Kasumi-1 (cell line): ENCODE measurements at regions not wholly inside any gene's neighbourhood (a gene's known extent, or its start where the extent isn't known, plus 50 kb on each side); places are given as distances from the start of the nearest gene placed in this dataset.
"Not testable (repeated sequence)": the region's sequence is repeated elsewhere in the genome, so short reads cannot be mapped to it uniquely, and the experiment has no call there.

Experiments
- DNase-seq, 2 experiments: peaks; one replicate each; lab custom pipeline; 2025; lab: John Stamatoyannopoulos, UW

DNA sequence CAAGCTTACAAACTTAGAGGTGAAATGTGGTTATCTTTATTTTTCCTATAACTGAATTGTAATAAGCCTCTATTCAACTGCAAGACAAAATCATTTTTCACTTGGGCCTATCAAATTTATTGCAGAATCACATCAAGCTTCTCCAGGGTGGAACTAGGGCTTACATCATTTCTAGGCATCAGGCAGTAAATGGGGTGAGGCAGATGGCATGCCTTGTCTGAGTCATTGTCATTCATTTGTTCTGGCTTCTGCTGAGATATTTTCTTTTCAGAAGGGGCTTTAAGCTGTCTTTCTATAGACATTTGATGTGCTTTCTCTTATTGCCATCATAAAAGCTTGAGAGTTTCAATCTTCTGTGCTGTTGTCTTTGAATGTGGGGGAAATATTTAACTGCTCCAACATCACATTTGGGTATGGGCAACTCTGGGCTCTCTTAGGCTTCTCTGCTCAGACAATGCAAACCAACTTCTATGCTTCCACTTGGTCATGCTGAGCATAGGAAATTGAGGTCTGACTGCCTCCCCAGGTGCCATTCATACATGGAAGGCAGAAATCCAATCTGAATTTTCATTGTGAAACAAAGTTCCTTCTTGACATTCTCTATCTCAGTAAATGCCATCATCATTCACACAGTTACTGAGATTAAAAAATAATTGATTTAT lies 225.8 kb upstream of the GIMD1 start:
- no peak for DNase-seq

- no peak for DNase-seq
Measured at GRCh38 chr4:106588891-106589290, 220.3 kb upstream of the GIMD1 start.

DNA sequence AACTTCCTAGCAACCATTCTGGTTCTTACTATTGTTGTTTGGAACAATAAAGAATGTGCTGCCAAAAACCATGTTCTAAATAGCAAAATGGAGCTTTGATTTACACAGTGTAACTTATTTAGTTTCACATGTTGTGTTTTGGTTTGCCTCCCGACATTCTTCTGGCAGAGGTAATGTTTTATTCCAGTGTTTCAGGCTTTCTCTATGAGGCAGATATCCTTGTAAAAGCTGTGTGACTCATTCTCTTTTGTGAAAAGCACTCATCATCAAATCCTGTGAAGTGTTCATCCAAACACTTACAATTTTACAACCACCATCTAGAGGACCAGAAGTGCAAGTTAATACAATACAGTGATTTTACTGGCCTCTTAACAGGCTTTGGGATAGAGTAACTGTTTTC lies 219.0 kb upstream of the GIMD1 start:
- no peak for DNase-seq

DNA sequence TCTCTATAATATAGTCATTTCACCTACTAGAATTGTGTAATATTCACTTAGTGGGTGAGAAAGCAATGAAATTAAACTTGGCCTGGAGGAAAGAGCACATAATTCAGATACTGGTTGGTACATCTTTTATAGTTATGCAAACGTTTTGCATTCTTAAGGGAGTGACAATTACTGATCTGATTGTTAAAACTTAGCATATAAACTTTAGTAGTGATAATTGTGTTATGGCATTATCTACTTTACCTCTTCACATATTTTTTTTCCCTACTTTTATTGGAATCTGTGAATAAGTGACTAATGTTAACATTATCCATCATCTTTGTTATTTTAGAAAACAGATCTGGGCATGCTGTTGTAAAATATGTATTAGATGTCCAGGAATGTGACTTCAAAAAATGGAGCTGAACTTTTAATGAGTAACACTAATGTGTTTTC lies 217.4 kb upstream of the GIMD1 start:
- no peak for DNase-seq

DNA sequence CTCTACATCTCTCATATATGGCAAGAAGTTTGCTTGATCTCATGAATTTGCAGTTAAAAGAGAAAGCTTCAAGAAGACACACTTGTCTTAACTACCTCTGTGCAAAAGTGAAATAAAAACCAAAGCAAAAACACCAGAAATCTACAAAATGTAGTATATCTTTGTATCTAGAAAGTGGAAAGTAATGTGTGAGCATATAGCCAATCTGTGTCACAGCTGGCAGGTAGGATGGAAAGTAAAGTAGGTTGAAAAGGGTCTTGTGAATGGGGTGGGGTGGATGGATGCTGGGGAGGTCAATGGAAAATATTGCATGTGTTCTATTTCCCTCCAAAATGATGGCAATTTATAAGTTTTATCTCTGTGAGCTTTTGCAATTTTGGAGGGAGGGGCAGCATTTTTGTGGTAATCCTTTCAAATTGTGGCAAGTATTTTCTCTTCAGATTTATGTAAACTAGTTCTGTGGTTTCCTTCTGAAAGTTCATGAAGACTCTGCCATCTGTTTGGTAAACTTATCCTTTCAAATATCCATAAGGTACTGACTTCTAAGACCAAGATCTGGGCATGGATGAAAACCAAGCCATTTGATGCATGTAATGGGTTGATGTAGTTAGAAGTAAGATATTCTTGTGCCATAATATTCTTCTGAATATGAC lies 215.9 kb upstream of the GIMD1 start:
- no peak for DNase-seq

- DNase-seq: peak; percentile 1 to 8
Measured at GRCh38 chr4:106583567-106583966, 215.0 kb upstream of the GIMD1 start.

- no peak for DNase-seq
Measured at GRCh38 chr4:106583108-106583507, 214.5 kb upstream of the GIMD1 start.

- DNase-seq: no peak
Measured at GRCh38 chr4:106582103-106582502, 213.5 kb upstream of the GIMD1 start.

DNA sequence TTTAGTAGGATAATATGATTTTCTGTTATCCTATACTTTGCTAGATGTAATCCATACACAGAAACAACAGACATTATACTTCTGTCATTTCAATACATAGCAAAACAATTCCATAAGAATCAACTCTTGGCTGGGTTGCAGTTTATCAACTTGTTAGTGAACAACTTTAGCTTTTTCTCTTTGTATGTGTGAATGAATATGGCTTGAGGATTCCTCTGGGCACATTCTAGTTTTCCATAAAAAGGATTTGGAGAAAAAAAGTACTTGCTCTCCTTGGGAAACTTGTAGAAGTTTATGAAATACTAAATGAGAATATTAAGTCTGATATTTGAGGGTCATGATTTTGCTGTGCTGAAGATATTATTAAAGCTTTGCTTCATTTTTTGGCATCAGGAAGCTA lies 210.7 kb upstream of the GIMD1 start:
- DNase-seq: no peak

- DNase-seq: no peak
Measured at GRCh38 chr4:106569146-106570031, 200.8 kb upstream of the GIMD1 start.

GRCh38 chr4:106565727-106566126 lies 197.1 kb upstream of the GIMD1 start:
- no peak for DNase-seq

DNA sequence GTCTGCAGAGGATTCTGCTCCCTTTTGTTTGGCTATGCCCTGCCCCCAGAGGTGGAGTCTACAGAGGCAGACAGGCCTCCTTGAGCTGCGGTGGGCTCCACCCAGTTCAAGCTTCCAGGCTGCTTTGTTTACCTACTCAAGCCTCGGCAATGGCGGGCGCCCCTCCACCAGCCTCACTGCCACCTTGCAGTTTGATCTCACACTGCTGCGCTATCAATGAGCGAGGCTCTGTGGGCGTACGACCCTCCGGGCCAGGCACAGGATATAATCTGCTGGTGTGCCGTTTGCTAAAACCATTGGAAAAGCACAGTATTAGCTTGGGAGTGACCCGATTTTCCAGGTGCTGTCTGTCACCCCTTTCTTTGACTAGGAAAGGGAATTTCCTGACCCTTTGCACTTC lies 195.1 kb upstream of the GIMD1 start:
- DNase-seq: not testable (repeated sequence)

DNA sequence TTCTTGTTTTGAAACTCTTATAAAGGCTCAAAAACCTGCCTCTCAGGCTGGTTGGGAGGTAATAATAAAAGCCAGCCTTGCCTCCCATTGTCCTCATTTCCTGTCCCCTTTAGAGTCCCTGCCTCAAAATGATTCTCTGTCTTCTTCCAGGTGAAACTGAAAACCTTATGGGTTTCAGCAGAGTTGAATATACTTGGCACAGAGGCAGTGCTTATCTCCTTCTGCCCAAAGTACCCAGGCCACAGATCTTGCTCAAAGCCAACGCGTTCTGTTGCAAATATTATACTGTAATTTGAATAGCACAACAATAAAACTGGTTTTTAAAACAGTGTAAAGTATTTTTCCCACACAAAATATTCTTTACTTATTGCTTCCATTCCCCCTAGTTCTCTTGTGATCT lies 183.1 kb upstream of the GIMD1 start:
- DNase-seq: no peak

DNA sequence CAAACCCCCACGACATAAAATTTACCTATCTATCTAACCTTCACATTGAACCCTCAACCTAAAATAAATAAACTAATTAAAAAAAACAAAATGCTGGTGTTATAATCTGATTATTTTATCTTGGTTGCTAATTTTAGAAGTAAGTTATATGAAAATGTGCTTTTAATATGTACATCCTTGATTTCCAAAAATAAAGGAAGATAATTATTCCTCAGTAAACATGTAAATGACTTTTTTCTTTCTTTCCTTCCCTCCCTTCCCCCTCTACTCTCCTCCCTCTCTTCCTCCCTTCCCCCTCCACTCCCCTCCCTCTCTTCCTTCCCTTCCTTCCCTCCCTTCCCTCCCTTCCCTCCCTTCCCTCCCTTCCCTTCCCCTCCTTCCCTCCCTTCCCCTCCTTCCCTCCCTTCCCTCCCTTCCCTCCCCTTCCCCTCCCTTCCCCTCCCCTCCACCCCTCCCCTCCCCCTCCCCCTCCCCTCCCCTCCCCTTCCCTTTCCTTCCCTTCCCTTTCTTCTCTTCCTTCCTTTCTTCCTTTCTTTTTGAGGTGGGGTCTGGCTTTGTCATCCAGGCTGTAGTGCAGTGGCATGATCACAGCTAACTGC lies 180.0 kb upstream of the GIMD1 start:
- no peak for DNase-seq

DNA sequence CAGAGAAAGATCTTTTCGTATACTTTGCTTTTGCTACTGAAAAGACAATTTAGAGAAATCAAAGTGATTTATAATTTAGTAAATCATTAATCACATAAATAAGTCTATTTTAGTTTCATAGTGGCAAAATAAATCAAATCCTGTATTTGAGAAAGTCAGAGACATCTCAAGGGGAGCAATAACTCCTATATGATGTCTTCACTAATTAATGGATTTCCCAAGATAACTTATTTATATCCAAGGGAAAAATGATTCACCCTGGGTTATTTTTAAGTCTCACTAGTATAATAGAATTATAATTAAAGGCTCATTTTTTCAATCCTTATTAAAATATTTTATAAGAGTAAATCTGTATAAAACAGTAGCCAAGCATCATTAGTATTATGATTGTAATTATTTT lies 177.8 kb upstream of the GIMD1 start:
- no peak for DNase-seq

DNA sequence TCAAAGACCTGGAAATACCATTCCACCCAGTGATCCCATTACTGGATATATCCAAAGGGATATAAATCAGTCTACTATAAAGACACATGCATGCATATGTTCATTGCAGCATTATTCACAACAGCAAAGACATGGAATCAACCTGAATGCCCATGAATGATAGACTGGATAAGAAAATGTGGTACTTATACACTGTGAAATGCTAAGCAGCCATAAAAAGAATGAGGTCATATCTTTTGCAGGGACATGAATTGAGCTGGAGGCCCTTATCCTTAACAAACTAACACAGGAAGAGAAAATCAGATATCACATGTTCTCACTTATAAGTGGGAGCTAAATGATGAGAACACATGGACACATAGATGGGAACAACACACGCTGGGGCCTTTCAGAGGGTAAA lies 174.0 kb upstream of the GIMD1 start:
- not testable (repeated sequence) for DNase-seq

DNA sequence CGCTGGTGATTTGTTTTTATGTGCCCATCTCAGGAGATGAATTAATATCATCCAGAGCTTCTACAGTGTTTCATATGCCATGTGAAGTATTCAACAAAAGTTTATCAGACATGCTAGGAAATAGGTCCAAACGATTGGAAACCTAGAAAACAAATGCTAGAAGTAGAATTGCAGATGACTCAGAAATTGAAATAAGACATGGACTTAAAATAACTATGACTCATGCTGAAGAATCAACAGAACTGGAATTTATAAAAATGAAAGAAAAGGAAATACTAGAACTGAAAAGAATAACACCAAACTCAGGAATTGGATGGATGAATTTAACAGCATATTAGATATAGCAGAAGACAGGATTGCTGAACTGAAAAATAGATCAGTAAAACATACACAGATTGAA lies 172.7 kb upstream of the GIMD1 start:
- no peak for DNase-seq

GRCh38 chr4:106530821-106531220 lies 162.2 kb upstream of the GIMD1 start:
- DNase-seq: no peak

- DNase-seq: no peak
Measured at GRCh38 chr4:106530024-106530361, 161.4 kb upstream of the GIMD1 start.

DNA sequence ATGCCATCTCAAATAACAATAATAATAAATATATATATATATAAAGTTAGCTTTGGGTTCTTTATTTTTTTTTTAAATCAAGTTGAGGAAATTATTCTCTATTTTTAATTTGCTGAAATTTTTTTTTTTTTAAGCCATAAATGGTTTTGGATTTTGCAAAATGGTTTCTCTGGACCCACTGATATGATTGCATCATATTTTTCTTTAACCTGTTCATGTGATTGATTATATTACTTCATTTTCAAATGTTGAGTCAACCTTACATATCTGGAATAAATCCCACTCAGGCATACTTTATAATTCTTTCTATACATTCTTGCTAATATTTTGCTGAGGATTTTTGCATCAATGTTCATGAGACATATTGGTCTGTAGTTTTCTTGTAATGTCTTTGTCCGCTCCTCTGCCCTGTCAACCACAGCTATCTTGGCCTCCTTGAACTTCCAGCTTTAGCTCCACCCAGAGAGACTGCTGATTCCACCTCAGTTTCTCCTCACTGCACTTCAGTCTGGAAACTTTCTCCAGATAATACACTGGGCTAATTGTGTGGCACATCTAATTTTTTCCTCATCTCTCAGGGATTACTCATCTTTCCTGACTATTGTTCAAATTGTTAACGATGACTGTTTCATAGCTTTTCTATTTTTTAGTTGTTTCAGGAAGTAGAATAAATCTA lies 160.9 kb upstream of the GIMD1 start:
- DNase-seq: no peak

DNA sequence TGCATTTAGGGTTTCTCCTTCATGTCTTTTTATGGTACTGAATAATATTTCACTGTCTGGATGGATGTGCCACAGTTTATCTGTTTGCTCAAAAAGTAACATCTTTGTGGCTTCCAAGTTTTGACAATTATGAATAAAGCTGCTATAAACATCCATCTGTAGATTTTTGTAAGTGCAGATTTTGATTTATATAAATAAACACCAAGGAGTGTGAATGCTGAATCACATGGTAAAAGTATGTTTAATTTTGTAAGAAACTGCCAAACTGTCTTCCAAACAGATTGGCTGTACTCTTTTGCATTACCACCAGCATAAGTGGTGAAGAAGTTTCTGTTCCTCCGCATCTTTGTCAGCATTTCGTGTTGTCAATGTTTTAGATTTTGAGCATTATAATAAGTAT lies 158.7 kb upstream of the GIMD1 start:
- no peak for DNase-seq

GRCh38 chr4:106525425-106525824 lies 156.8 kb upstream of the GIMD1 start:
- not testable (repeated sequence) for DNase-seq
